IMR-90 (cell line): ENCODE measurements at regions not wholly inside any gene's neighbourhood (a gene's known extent, or its start where the extent isn't known, plus 50 kb on each side); places are given as distances from the start of the nearest gene placed in this dataset.

Experiments used
- ATAC-seq: fragments of 200-7000 bp; cut with Tn5 transposase; 2 replicates; pipeline ENCODE4 v1.9.1; 2020; ENCODE audit warnings: low read depth, mild to moderate bottlenecking, moderate library complexity
- BruUV-seq: library from RNA; stranded (reverse); fragments of 400-500 nt; replicated peaks from 2 replicates; lab custom pipeline; 2021; lab: Mats Ljungman, UMichigan
- CTCF ChIA-PET: fragments of 300-600 bp; formaldehyde crosslinking; extraction: SDS; loops from one replicate; lab custom pipeline; 2021; ENCODE audit warnings: antibody characterized with exemption; lab: Yijun Ruan, JAX
- POLR2A ChIA-PET: fragments of 300-600 bp; sonication (Branson Sonifier 250); formaldehyde crosslinking; loops from one replicate; lab custom pipeline; 2022; ENCODE audit warnings: antibody characterized with exemption; ENCODE audit not compliant: unreplicated experiment; lab: Charles Lee
- DNase-seq: peaks from one replicate; pipeline ENCODE4 v3.0.0; 2013
- H2AFZ ChIP-seq: replicated peaks from 2 replicates; pipeline ENCODE3; 2013; ENCODE audit warnings: low read length, mild to moderate bottlenecking; ENCODE audit not compliant: poor library complexity
- H2AK5ac ChIP-seq: 2 replicates; pipeline ENCODE4 v1.6.1; 2013; ENCODE audit warnings: low read depth, low read length, inconsistent platforms
- H2AK9ac ChIP-seq: replicated peaks from 2 replicates; pipeline ENCODE3; 2013; ENCODE audit warnings: mild to moderate bottlenecking, low read depth, low read length, moderate library complexity; ENCODE audit not compliant: poor library complexity
- H2BK120ac ChIP-seq: 2 replicates; pipeline ENCODE4 v1.6.1; 2013; ENCODE audit warnings: low read depth, low read length, inconsistent platforms
- H2BK15ac ChIP-seq: 3 replicates; pipeline ENCODE4 v1.6.1; 2013; ENCODE audit warnings: low read depth, low read length, inconsistent platforms
- H2BK20ac ChIP-seq: 2 replicates; pipeline ENCODE4 v1.6.1; 2013; ENCODE audit warnings: low read depth, mild to moderate bottlenecking, inconsistent platforms, low read length, moderate library complexity
- H2BK5ac ChIP-seq: 2 replicates; pipeline ENCODE4 v1.6.1; 2013; ENCODE audit warnings: mild to moderate bottlenecking, low read depth, low read length, inconsistent platforms; ENCODE audit not compliant: poor library complexity, severe bottlenecking
- H3K14ac ChIP-seq: replicated peaks from 2 replicates; pipeline ENCODE4 v1.6.1; 2013; ENCODE audit warnings: low read depth, low read length, inconsistent platforms
- H3K18ac ChIP-seq: 2 replicates; pipeline ENCODE4 v1.6.1; 2013; ENCODE audit warnings: low read depth, low read length, control low read depth
- H3K23ac ChIP-seq: 2 replicates; pipeline ENCODE4 v1.6.1; 2013; ENCODE audit warnings: low read depth, low read length, inconsistent platforms
- H3K27ac ChIP-seq: 2 replicates; pipeline ENCODE4 v1.5.1; 2013; ENCODE audit warnings: mild to moderate bottlenecking, control low read depth, low read length; ENCODE audit not compliant: insufficient read depth
- H3K27me3 ChIP-seq: 2 replicates; pipeline ENCODE4 v1.6.1; 2013; ENCODE audit warnings: low read length; ENCODE audit not compliant: control insufficient read depth, insufficient read depth
- H3K36me3 ChIP-seq: 2 replicates; pipeline ENCODE4 v1.6.1; 2013; ENCODE audit warnings: low read length, mixed read lengths; ENCODE audit not compliant: control insufficient read depth, insufficient read depth
- H3K4ac ChIP-seq: 2 replicates; pipeline ENCODE4 v1.6.1; 2013; ENCODE audit warnings: low read depth, low read length, inconsistent platforms
- H3K4me1 ChIP-seq: 2 replicates; pipeline ENCODE4 v1.6.1; 2013; ENCODE audit warnings: low read length, mixed read lengths; ENCODE audit not compliant: control insufficient read depth, insufficient read depth
- H3K4me2 ChIP-seq: 2 replicates; pipeline ENCODE4 v1.6.1; 2013; ENCODE audit warnings: low read depth, mild to moderate bottlenecking, control low read depth, low read length, moderate library complexity
- H3K4me3 ChIP-seq: 2 replicates; pipeline ENCODE4 v1.5.1; 2013; ENCODE audit warnings: low read depth, mild to moderate bottlenecking, control low read depth, low read length, moderate library complexity; ENCODE audit not compliant: insufficient read depth
- H3K56ac ChIP-seq: 2 replicates; pipeline ENCODE4 v1.6.1; 2013; ENCODE audit warnings: low read length, inconsistent platforms; ENCODE audit not compliant: insufficient read depth; ENCODE audit errors: extremely low read depth
- H3K79me1 ChIP-seq, 2 experiments: 2 replicates each; pipeline ENCODE4 v1.6.1; 2013; ENCODE audit warnings: low read length in 2 of 2, inconsistent platforms in 1 of 2, low read depth in 1 of 2
- H3K9ac ChIP-seq: 2 replicates; pipeline ENCODE4 v1.6.1; 2013; ENCODE audit warnings: low read depth, low read length, control low read depth
- H3K9me1 ChIP-seq: 2 replicates; pipeline ENCODE4 v1.6.1; 2013; ENCODE audit warnings: low read length, inconsistent platforms; ENCODE audit not compliant: insufficient read depth
- H3K9me3 ChIP-seq: 2 replicates; pipeline ENCODE4 v1.6.1; 2013; ENCODE audit warnings: low read length; ENCODE audit not compliant: control insufficient read depth, insufficient read depth
- H4K20me1 ChIP-seq: 2 replicates; pipeline ENCODE4 v1.6.1; 2013; ENCODE audit warnings: low read length, inconsistent platforms; ENCODE audit not compliant: insufficient read depth
- H4K5ac ChIP-seq: 2 replicates; pipeline ENCODE4 v1.6.1; 2013; ENCODE audit warnings: mild to moderate bottlenecking, low read depth, low read length, control low read depth
- H4K8ac ChIP-seq, 2 experiments: 2 replicates each; pipeline ENCODE4 v1.6.1; 2013; ENCODE audit warnings: low read depth in 2 of 2, low read length in 2 of 2, control low read depth in 1 of 2, inconsistent platforms in 1 of 2
- H4K91ac ChIP-seq: 2 replicates; pipeline ENCODE4 v1.6.1; 2013; ENCODE audit warnings: low read depth, low read length, inconsistent platforms; ENCODE audit not compliant: insufficient read depth
- BHLHE40 ChIP-seq: fragments of 150-350 bp; IDR thresholded peaks from 2 replicates; pipeline ENCODE4 v1.6.1; 2016; ENCODE audit warnings: mild to moderate bottlenecking, low read depth, low read length
- CEBPB ChIP-seq: IDR thresholded peaks from 2 replicates; pipeline ENCODE4 v1.6.1; 2012; ENCODE audit warnings: low read depth, low read length, improper control_type of control experiment
- CHD1 ChIP-seq: IDR thresholded peaks from 2 replicates; pipeline ENCODE4 v1.6.1; 2012; ENCODE audit warnings: low read depth, low read length, improper control_type of control experiment
- FOS ChIP-seq: fragments of 150-350 bp; IDR thresholded peaks from 2 replicates; pipeline ENCODE4 v1.6.1; 2016; ENCODE audit warnings: low read depth, low read length
- MAFK ChIP-seq: IDR thresholded peaks from 2 replicates; pipeline ENCODE4 v1.6.1; 2012; ENCODE audit warnings: low read depth, low read length, improper control_type of control experiment
- MAZ ChIP-seq: IDR thresholded peaks from 2 replicates; pipeline ENCODE4 v1.6.1; 2012; ENCODE audit warnings: low read depth, mild to moderate bottlenecking, low read length, improper control_type of control experiment, moderate library complexity, borderline replicate concordance
- MXI1 ChIP-seq: IDR thresholded peaks from 2 replicates; pipeline ENCODE4 v1.6.1; 2012; ENCODE audit warnings: low read depth, mild to moderate bottlenecking, low read length, moderate library complexity, borderline replicate concordance
- NFE2L2 ChIP-seq: fragments of 150-350 bp; IDR thresholded peaks from 2 replicates; pipeline ENCODE4 v1.6.1; 2016; ENCODE audit warnings: low read depth, mild to moderate bottlenecking, low read length
- POLR2A ChIP-seq: IDR thresholded peaks from 2 replicates; pipeline ENCODE4 v1.6.1; 2012; ENCODE audit warnings: mild to moderate bottlenecking, low read depth, low read length
- RAD21 ChIP-seq: IDR thresholded peaks from 2 replicates; pipeline ENCODE4 v1.6.1; 2012; ENCODE audit warnings: low read length, improper control_type of control experiment
- RCOR1 ChIP-seq: IDR thresholded peaks from 2 replicates; pipeline ENCODE4 v1.6.1; 2012; ENCODE audit warnings: mild to moderate bottlenecking, low read length, improper control_type of control experiment; ENCODE audit not compliant: insufficient replicate concordance
- RFX5 ChIP-seq: IDR thresholded peaks from 2 replicates; pipeline ENCODE4 v1.8.0; 2012; ENCODE audit warnings: low read depth, mild to moderate bottlenecking, low read length, moderate library complexity
- SMC3 ChIP-seq: fragments of 150-350 bp; IDR thresholded peaks from 2 replicates; pipeline ENCODE4 v1.6.1; 2016; ENCODE audit warnings: low read depth, mild to moderate bottlenecking, antibody characterized with exemption, low read length, moderate library complexity
- WGBS, 2 experiments: methylation state at CpG; one replicate each; pipeline versions ENCODE4 v1.1.5 to v1.1.7; 2013; ENCODE audit warnings: missing lambda C conversion rate in 2 of 2; ENCODE audit not compliant: insufficient read length in 1 of 2; ENCODE audit errors: extremely low coverage in 2 of 2; 5-methylcytosine and 5-hydroxymethylcytosine counted together
- dilution Hi-C: fragments of 300-500 bp; cut with HindIII; formaldehyde crosslinking; loops from one replicate; pipeline ENCODE4 v1.14.3; 2018; ENCODE audit warnings: low sequenced_read_pairs; ENCODE audit not compliant: unreplicated experiment
- in situ Hi-C: fragments of 300-500 bp; cut with MboI; formaldehyde crosslinking; loops from 3 replicates; pipeline ENCODE4 v1.14.3; 2019; ENCODE audit warnings: low sequenced_read_pairs, inconsistent platforms, mixed read lengths
- intact Hi-C: fragments of 100-400 bp; cut with micrococcal nuclease; formaldehyde crosslinking; loops from 2 replicates; pipeline ENCODE4 v1.10.0; 2022
- TF ChIP-seq, protein P1 (sequence below): fragments of 150-350 bp; IDR thresholded peaks from 2 replicates; pipeline ENCODE4 v1.6.1; 2017; ENCODE audit warnings: mild to moderate bottlenecking, antibody characterized with exemption, low read length, low read depth
- TF ChIP-seq, protein P2 (sequence below): conservative IDR thresholded peaks from 2 replicates; pipeline ENCODE4 v1.5.1; 2012; ENCODE audit warnings: mild to moderate bottlenecking, low read depth, low read length, improper control_type of control experiment
- TF ChIP-seq, protein P3 (sequence below): fragments of 150-350 bp; IDR thresholded peaks from 2 replicates; pipeline ENCODE4 v1.6.1; 2016; ENCODE audit warnings: low read depth, mild to moderate bottlenecking, low read length, moderate library complexity, borderline replicate concordance

DNA sequence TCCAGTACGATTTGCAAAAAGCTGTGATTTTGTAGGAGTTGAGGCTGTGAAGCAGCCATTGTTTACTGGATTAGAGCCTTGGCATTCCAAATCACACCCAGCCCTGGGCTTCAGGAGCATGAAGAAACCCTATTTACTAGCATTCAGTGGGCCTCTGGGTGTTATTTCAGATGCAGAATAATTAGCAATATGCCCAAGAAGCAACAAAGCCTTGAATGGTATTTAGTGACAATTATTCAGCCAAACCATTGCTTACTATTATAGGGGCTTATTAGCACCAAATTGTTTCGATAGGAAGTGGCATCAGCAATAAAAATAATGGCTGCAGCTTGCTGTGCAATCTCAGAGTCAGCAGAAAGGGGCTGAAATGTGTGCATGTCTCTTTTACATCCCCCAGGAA is 166.6 kb upstream of the SHISA6 start:
- no peak overlapping the region for H3K4me2 ChIP-seq
- no peak overlapping the region for H3K4me3 ChIP-seq
- H3K14ac ChIP-seq: no peak overlapping the region
- no peaks in the 10 kb centered on the region for H3K9me1 ChIP-seq
- H3K23ac ChIP-seq: no peak overlapping the region
- no peak overlapping the region for H3K56ac ChIP-seq
- no peaks in the 10 kb centered on the region for H3K36me3 ChIP-seq
- dilution Hi-C loops: no loop called here
- DNase-seq (no peak), ATAC-seq (no peak)
- intact Hi-C loops: no loop called here
- in situ Hi-C loops: no loop called here
- no peak overlapping the region for H2BK5ac ChIP-seq
- H4K5ac ChIP-seq: no peak overlapping the region
- H4K20me1 ChIP-seq: no peaks in the 10 kb centered on the region
- BruUV-seq: no TSS peak
- ChIA-PET CTCF (no interaction called here), POLR2A (no interaction called here)
- no CpG with 5 or more reads among the region's 2 CpGs for WGBS, 2 experiments
- no peak overlapping the region for H2BK120ac ChIP-seq
- no peak overlapping the region for H4K8ac ChIP-seq
- no peak overlapping the region for H2BK15ac ChIP-seq
- H3K27me3 ChIP-seq: no peaks in the 10 kb centered on the region
- H3K9ac ChIP-seq: no peak overlapping the region
- H2AFZ ChIP-seq: no peak overlapping the region
- no peaks in the 10 kb centered on the region for H3K4me1 ChIP-seq
- H2AK9ac ChIP-seq: no peak overlapping the region
- TF ChIP-seq, protein P1, sequence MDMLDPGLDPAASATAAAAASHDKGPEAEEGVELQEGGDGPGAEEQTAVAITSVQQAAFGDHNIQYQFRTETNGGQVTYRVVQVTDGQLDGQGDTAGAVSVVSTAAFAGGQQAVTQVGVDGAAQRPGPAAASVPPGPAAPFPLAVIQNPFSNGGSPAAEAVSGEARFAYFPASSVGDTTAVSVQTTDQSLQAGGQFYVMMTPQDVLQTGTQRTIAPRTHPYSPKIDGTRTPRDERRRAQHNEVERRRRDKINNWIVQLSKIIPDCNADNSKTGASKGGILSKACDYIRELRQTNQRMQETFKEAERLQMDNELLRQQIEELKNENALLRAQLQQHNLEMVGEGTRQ: no peak
- TF ChIP-seq, protein P2, sequence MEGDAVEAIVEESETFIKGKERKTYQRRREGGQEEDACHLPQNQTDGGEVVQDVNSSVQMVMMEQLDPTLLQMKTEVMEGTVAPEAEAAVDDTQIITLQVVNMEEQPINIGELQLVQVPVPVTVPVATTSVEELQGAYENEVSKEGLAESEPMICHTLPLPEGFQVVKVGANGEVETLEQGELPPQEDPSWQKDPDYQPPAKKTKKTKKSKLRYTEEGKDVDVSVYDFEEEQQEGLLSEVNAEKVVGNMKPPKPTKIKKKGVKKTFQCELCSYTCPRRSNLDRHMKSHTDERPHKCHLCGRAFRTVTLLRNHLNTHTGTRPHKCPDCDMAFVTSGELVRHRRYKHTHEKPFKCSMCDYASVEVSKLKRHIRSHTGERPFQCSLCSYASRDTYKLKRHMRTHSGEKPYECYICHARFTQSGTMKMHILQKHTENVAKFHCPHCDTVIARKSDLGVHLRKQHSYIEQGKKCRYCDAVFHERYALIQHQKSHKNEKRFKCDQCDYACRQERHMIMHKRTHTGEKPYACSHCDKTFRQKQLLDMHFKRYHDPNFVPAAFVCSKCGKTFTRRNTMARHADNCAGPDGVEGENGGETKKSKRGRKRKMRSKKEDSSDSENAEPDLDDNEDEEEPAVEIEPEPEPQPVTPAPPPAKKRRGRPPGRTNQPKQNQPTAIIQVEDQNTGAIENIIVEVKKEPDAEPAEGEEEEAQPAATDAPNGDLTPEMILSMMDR: no peak
- no peak for TF ChIP-seq CHD1
- TF ChIP-seq RCOR1: no peak
- TF ChIP-seq RFX5: no peak
- no peak for TF ChIP-seq NFE2L2
- no peak for TF ChIP-seq BHLHE40
- no peak for TF ChIP-seq FOS
- no peak for TF ChIP-seq MAZ
- no peak for TF ChIP-seq POLR2A
- no peak for TF ChIP-seq SMC3
- no peak for TF ChIP-seq MXI1
- TF ChIP-seq, protein P3, sequence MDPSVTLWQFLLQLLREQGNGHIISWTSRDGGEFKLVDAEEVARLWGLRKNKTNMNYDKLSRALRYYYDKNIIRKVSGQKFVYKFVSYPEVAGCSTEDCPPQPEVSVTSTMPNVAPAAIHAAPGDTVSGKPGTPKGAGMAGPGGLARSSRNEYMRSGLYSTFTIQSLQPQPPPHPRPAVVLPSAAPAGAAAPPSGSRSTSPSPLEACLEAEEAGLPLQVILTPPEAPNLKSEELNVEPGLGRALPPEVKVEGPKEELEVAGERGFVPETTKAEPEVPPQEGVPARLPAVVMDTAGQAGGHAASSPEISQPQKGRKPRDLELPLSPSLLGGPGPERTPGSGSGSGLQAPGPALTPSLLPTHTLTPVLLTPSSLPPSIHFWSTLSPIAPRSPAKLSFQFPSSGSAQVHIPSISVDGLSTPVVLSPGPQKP: no peak
- TF ChIP-seq RAD21: no peak
- TF ChIP-seq MAFK: no peak
- no peak for TF ChIP-seq CEBPB
- no peak overlapping the region for H4K91ac ChIP-seq
- H3K4ac ChIP-seq: no peak overlapping the region
- no peak overlapping the region for H2AK5ac ChIP-seq
- no peak overlapping the region for H3K27ac ChIP-seq
- no peaks in the 10 kb centered on the region for H3K79me1 ChIP-seq
- peaks cover 25% of the 10 kb centered on the region for H3K9me3 ChIP-seq
- H2BK20ac ChIP-seq: no peak overlapping the region
- H3K18ac ChIP-seq: no peak overlapping the region
